Fibroblast of skin of right biceps (primary cell): ENCODE measurements at regions not wholly inside any gene's neighbourhood (a gene's known extent, or its start where the extent isn't known, plus 50 kb on each side); places are given as distances from the start of the nearest gene placed in this dataset.

Source experiments
- DNase-seq: peaks from one replicate; pipeline ENCODE4 v3.0.0-alpha.2; 2013

GRCh38 chr15:77819048-77819850, 186.5 kb upstream of the LINGO1 start:
- no peak for DNase-seq

GRCh38 chr15:77818484-77819047, 185.9 kb upstream of the LINGO1 start:
- DNase-seq, result no peak

DNA sequence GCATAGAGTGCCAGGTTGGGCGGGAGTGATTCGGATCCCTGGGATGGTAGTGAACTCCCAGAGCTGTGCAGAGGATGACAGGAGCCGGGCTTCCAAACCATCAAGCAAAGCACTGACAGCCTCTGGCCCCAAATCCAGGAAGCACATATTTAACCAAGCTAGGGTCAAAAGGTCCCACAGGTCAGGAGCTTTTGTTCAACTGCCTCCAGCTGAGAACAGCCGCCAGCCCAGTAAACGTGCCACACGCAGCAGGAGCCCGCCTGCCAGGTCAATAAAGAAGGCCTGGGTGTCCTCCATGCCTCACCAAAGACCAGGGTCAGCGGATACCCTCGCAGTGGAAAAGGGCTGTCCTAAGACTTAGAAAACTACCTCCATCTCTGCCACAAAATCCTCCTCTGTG, 184.7 kb upstream of the LINGO1 start:
- DNase-seq, result no peak

DNA sequence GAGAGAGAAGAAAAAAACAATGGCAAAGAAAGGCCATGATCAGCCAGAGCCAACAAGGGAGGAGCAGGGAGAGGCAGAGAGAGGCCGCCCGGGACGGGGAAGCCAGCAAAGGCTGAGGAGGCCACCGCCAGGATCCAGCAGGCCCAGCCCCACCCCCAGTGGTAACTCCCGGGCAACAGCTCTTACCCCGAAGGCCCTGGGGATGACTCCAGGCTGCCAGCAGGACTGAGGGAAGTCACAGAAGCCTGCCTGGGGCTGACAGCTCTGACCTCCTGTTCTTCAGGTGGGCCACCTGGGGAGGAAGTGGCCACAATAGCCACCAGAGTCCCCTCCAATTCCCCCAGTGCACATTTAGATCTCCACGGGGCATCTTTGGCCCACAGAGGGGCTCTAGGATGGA, 184.3 kb upstream of the LINGO1 start:
- no peak for DNase-seq

- DNase-seq, result no peak
Observed at GRCh38 chr15:77815015-77815414, 182.3 kb upstream of the LINGO1 start.

DNA sequence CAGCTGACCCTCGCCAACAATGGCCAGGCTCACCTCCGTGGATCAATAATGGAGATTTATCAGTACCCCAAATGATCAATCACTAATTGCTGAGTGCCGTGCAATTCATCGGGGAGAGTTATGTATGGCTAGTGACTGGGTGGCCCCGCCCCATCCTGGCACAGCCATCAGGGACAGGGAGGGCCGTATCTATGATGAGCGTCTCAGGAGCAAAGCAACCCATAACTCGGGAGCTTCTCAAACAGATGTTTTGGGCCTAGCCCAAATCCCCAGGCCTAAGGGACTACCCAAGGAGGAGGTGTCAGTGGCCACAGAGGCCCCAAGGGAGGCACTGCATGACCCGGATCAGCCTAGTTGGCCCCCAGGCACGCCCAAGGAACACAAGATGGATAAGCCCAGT, 180.0 kb upstream of the LINGO1 start:
- DNase-seq, result no peak

DNA sequence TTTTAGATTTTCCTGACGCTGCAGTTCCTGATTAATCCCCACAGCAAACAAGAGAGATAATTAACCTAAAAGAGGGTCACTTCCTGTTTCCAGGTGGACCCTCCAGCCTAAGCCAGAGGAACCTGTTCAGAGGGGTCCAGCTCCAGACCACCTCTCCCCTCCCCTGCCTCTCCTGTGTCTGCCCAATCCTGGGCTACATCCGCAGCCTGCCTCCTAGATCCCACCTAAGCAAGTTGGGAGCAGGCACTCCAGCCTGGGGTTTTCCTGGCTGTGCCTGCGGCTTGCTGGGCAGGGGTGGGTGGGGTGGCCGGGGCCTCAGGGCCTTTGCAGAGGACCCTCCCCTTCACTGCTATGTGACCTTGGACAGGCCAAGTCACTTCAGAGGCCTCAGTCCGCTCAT, 178.6 kb upstream of the LINGO1 start:
- DNase-seq, result no peak

DNA sequence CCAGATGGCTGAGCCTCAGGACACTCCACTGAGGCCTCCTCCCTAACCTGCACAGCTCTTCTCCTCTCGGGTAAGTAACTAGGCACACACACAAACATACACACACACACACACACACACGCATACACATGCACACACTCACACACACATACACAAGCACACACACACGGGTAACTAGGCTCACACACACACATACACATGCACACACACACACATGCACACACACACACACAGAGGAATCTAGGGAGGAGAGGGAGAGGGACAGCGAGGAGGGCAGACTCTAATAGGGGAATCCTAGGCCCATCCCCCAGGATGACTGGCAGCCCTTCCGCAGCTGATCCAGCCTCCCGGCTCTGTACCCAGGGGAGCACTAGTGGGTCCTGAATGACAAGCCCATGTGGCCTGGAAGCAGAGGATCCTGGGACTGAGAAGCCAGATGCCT, 177.4 kb upstream of the LINGO1 start:
- peak; percentile 14 for DNase-seq

DNA sequence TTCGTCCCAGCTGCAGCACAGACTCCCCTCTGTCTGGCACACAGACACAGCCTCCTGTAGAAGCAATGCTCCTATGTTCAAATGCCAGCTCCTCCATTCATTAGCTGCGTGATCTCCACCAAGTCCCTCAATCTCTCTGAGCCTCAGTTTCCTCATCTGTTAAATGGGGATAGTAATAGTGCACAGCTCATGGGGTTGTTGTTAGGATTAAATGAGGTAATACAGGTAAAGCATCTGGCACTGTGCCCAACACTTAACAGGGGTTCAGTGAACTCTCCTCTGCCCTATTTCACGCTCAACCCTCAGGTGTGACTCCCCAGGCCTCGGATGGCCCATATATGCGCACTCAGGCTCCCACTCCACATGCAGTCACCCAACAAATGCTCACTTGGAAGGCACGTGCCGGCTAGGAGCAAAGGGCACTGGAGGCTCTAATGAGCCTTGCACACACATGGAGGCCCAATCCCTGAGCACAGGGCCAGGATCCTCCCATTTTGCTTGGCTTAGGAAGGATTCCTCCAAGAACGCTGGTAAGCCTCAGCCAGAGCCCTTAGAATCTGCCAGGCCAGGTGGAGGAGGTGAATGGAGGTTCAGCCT, 176.0 kb upstream of the LINGO1 start:
- no peak for DNase-seq

DNA sequence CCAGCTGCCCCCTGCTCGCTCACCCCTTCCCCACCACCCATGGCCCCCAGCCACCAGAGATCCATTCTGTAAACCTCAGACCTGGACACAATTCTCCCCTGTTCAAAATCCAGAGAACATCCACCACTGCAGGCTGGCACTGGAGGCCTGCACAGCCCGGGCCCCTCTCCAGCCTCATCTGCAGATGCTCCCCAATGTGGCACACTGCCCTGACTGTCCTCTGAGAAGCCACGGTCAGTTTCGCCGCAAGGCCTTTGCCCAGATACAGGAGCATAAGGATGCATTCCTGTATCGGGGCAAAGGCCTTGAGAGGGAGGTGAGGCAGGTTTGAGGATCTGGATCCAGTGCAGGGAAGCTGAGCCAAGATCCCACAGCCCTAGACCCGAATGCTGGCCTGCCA, 175.4 kb upstream of the LINGO1 start:
- DNase-seq, result no peak

- no peak for DNase-seq
Observed at GRCh38 chr15:77807611-77808010, 174.9 kb upstream of the LINGO1 start.

GRCh38 chr15:77807115-77807514, 174.4 kb upstream of the LINGO1 start:
- DNase-seq, result no peak

GRCh38 chr15:77804210-77804609, 171.5 kb upstream of the LINGO1 start:
- no peak for DNase-seq

DNA sequence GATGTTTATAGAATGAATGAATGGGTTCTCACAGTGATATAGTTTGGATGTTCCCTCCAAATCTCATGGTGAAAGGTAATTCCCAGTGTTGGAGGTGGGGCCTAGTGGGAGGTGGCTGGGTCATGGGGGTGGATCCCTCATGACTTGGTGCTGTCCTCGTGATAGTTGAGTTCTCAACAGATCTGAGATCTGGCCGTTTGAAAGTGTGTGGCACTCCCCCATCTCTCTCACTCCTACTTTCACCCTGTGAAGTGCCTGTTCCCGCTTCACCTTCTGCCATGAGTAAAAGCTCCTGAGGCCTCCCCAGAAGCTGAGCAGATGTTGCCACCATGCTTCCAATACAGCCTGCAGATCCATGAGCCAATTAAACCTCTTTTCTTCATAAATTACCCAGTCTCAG, 170.8 kb upstream of the LINGO1 start:
- no peak for DNase-seq

DNA sequence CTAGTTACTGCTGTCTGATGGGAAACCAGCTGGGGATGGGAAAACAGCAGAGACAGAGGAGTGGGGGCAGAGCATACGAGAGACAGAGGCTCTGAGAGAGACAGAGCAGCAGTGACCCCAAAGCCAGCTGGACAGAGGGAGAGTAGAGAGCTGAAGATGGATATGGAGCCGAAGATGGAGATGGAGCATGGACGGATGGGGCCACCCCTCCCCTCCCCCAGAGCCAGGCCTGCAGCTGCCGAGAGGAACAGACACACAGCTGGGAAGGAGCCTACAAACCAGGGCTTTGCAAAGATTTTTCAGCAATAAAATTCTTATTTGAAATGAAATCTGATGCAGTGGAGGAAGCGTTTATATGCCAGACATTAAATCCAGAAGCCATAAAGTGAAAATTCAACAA, 167.6 kb upstream of the LINGO1 start:
- DNase-seq, result no peak

- no peak for DNase-seq
Observed at GRCh38 chr15:77798847-77799246, 166.1 kb upstream of the LINGO1 start.

GRCh38 chr15:77798151-77798835, 165.6 kb upstream of the LINGO1 start:
- no peak for DNase-seq

GRCh38 chr15:77797270-77797669, 164.6 kb upstream of the LINGO1 start:
- no peak for DNase-seq

- DNase-seq, result no peak
Observed at GRCh38 chr15:77796046-77796729, 163.5 kb upstream of the LINGO1 start.

GRCh38 chr15:77795446-77795845, 162.7 kb upstream of the LINGO1 start:
- DNase-seq, result no peak

GRCh38 chr15:77791941-77792340, 159.2 kb upstream of the LINGO1 start:
- no peak for DNase-seq

DNA sequence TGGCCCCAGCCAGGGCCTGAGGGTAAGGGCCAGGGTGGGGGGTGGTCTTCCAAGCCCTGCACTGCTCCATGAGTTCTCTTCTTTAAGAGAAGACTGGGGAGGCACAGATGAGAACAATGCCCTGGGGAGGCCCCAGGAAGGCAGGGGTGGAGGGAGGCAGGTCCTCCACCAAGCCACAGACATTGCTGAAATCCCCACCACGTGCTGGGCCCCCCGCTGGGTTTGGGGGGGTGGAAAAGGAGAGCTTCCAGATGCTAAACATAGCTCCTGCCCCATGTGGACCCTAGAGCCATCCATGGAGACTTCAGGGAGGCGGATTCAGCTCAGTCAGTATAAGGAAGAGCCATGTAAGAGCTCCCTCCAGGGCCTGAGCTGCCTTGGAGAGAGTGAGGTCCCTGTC, 157.8 kb upstream of the LINGO1 start:
- no peak for DNase-seq

GRCh38 chr15:77786956-77787355, 154.2 kb upstream of the LINGO1 start:
- DNase-seq, result no peak
